VCaP (cell line): ENCODE measurements at regions not wholly inside any gene's neighbourhood (a gene's known extent, or its start where the extent isn't known, plus 50 kb on each side); places are given as distances from the start of the nearest gene placed in this dataset.
"Not testable (repeated sequence)": the region's sequence is repeated elsewhere in the genome, so short reads cannot be mapped to it uniquely, and the experiment has no call there.

Experiments
- H3K27ac ChIP-seq: fragments of 450-650 bp; 2 replicates; pipeline ENCODE4 v1.5.1; 2017
- CTCF ChIP-seq: fragments of 450-650 bp; conservative IDR thresholded peaks from 2 replicates; pipeline ENCODE4 v1.5.1; 2017; ENCODE audit warnings: mild to moderate bottlenecking, moderate library complexity

DNA sequence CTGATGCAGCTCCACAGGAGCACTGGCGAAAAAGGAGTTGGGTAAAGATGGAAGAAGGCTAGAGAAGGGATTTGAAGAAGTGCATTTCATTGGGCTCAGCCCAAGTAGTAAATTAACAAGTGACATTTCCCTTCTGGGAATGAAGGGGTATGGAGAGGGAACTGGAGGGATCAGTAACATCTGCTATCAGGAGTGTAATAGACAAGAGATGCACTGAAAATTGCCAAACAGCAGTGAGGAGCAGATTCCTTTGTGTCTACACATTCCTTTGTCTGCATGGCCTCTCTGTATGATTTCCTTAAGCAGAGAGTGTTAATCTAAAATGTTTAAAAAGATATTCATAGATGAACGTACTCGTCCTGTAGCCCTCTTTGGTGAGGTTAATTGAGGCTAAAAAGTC is 148.2 kb upstream of the FERD3L start:
- no peak overlapping the region for H3K27ac ChIP-seq
- TF ChIP-seq CTCF: no peak

GRCh38 chr7:19290968-19291367 is 145.7 kb upstream of the FERD3L start:
- no peak overlapping the region for H3K27ac ChIP-seq
- no peak for TF ChIP-seq CTCF

GRCh38 chr7:19290066-19290465 is 144.8 kb upstream of the FERD3L start:
- TF ChIP-seq CTCF: no peak
- H3K27ac ChIP-seq: no peak overlapping the region

DNA sequence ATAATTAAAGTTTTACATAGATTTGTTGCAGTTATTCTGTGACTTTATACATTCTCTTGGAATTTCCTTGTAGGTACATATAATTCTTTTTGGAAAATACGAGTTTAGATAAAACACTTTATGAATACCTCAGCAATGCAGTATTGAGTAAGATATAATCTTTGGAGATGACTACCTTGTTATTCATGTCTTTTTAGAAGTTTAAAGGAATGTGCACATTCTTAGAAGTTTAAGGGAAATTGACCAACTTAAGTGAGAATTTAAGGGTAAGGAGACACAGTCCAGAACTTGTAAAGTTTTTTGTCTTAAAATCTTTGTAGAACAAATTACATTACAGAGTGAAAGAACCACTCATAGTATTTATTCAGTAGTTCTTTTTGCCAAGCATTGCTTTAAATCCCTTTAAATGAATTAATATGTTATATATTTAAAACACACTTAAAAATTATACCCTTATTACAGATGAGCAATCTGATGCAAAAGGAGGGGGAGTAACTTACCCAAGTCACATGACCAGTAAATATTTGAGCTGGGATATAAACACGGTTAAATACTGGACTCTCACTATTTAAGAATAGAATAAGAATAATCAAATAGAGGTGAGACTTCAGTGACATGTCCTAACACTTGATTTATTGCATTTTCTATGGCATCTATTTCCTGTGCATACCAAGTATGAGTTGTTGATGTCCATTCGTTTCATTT is 139.5 kb upstream of the FERD3L start:
- H3K27ac ChIP-seq: no peak overlapping the region
- TF ChIP-seq CTCF: no peak

- no peak for TF ChIP-seq CTCF
- H3K27ac ChIP-seq: no peak overlapping the region
These were observed 138.9 kb upstream of the FERD3L start for GRCh38 chr7:19284136-19284535.

DNA sequence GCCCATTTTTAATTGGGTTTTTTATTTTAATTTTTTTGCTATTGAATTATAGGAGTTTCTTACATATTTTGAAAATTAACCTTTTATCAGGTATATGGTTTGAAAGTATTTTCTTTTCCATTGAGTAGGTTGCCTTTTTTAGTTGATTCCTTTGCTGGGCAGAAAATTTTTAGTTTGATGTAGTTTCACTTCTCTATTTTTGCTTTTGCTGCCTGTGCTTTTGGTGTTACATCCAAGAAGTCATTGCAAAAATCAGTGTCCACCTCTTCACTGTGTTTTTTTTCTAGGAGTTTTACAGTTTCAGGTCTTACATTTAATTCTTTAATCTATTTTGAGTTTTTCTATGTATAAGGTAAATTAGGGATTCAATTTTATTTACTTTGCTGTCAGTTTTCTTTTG is 129.8 kb upstream of the FERD3L start:
- TF ChIP-seq CTCF: no peak
- no peak overlapping the region for H3K27ac ChIP-seq

DNA sequence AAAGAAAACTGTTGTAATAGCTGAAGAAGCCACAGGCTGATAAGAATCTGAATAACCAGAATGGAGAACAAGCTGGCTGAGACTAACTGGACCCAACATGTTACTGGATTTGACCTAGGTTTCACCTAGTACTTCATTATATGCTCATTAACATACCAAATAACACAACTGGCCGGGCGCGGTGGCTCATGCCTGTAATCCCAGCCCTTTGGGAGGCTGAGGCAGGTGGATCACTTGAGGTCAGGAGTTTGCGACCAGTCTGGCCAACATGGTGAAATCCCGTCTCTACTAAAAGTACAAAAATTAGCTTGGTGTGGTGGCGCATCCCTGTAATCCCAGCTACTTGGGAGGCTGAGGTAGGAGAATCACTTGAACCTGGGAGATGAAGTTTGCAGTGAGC is 127.1 kb upstream of the FERD3L start:
- not testable (repeated sequence) for H3K27ac ChIP-seq

DNA sequence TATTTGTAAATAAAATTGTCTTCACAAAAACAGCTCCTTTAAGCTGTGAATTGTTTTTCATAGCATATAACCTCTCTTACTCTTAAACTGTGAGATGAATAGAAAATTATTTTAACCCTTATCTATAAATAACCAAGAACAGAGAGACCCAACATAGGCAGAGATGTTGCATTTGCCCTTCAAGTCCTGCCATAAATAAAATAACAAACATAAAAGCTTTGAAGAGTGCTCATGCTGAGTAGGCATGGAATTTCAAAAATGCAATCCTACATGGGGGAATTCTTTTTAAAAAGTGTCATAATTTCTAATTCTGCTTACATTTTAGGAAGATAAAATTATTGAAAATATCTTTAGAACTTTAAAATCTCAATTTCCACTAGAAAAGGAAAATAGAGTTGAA is 124.1 kb upstream of the FERD3L start:
- no peak overlapping the region for H3K27ac ChIP-seq
- no peak for TF ChIP-seq CTCF
